Adrenal gland (tissue), 5 donors: ENCODE measurements at regions not wholly inside any gene's neighbourhood (a gene's known extent, or its start where the extent isn't known, plus 50 kb on each side); places are given as distances from the start of the nearest gene placed in this dataset.

Experiments
- POLR2A ChIP-seq, 2 donors: fragments of 450-650 bp; IDR thresholded peaks; one replicate each; pipeline ENCODE4 v1.6.1; 2017; ENCODE audit warnings: antibody characterized with exemption in 2 of 2, mild to moderate bottlenecking in 2 of 2, moderate library complexity in 1 of 2
- TF ChIP-seq, protein P1 (sequence below), 6 experiments: fragments of 450-650 bp in 4 of 6; fragments of 200-600 bp in 2 of 6; sonication (generic) in 1 of 6; IDR thresholded peaks; 1 replicate in 5 of 6; 2 replicates in 1 of 6; pipeline versions ENCODE4 v1.5.1 to v1.8.0; 2016 to 2021; ENCODE audit warnings: antibody characterized with exemption in 6 of 6, mild to moderate bottlenecking in 2 of 6, moderate library complexity in 1 of 6
- donor health status: DM: no; HTN: no; CAD: no.

DNA sequence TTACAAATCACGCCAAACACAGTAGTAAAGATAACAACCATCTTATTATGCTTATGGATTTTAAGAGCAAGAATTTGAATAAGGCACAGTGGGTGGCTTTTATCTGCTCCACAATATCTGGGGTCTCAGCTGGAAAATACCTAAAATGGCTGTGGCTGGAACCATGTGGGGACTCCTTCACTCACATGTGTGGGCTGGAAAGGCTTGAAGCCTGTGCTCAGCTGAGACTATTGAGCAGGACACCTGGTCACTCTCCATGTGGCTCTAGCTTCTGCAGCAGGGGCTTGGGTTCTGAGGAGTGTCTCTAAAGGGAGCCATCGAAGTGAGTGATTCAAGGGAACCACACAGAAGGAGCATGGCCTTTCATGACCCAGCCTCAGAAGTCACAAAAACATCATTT is 239.6 kb upstream of the B3GALT2 start:
- TF ChIP-seq, protein P1, sequence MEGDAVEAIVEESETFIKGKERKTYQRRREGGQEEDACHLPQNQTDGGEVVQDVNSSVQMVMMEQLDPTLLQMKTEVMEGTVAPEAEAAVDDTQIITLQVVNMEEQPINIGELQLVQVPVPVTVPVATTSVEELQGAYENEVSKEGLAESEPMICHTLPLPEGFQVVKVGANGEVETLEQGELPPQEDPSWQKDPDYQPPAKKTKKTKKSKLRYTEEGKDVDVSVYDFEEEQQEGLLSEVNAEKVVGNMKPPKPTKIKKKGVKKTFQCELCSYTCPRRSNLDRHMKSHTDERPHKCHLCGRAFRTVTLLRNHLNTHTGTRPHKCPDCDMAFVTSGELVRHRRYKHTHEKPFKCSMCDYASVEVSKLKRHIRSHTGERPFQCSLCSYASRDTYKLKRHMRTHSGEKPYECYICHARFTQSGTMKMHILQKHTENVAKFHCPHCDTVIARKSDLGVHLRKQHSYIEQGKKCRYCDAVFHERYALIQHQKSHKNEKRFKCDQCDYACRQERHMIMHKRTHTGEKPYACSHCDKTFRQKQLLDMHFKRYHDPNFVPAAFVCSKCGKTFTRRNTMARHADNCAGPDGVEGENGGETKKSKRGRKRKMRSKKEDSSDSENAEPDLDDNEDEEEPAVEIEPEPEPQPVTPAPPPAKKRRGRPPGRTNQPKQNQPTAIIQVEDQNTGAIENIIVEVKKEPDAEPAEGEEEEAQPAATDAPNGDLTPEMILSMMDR (IDR thresholded peaks at IDR 0.05) = no peak
- no peak for TF ChIP-seq POLR2A (IDR thresholded peaks at IDR 0.05)
